ENCODE measurements at regions not wholly inside any gene's neighbourhood (a gene's known extent, or its start where the extent isn't known, plus 50 kb on each side); places are given as distances from the start of the nearest gene placed in this dataset.

- TF ChIP-seq CTCF (conservative IDR thresholded peaks at IDR 0.05 in 1 of 2, IDR thresholded peaks at IDR 0.05 in 1 of 2; ENCODE audit: low read depth in 1 of 2, low read length in 2 of 2) (no peak), EZH2 (IDR thresholded peaks at IDR 0.05; ENCODE audit: low read length, missing control alignments) (no peak)
Measured at GRCh38 chr10:3689871-3690510, 95.0 kb downstream of the KLF6 start.
